HCT116 (cell line): ENCODE measurements at regions not wholly inside any gene's neighbourhood (a gene's known extent, or its start where the extent isn't known, plus 50 kb on each side); places are given as distances from the start of the nearest gene placed in this dataset.

Source experiments
- CEBPB ChIP-seq: IDR thresholded peaks from 2 replicates; pipeline ENCODE4 v1.6.1; 2012; ENCODE audit warnings: low read depth
- CTCF ChIP-seq, 3 experiments: fragments of 200-600 bp in 1 of 3; sonication (generic) in 1 of 3; IDR thresholded peaks in 2 of 3; conservative IDR thresholded peaks in 1 of 3; 2 replicates each; pipeline ENCODE4 v1.5.1; 2012 to 2017; ENCODE audit warnings: low read depth in 2 of 3, low read length in 2 of 3, antibody characterized with exemption in 1 of 3, borderline replicate concordance in 1 of 3, control low read depth in 1 of 3, mild to moderate bottlenecking in 1 of 3, mixed read lengths in 1 of 3, mixed run types in 1 of 3, moderate library complexity in 1 of 3; ENCODE audit not compliant: insufficient read depth in 1 of 3
- EZH2 ChIP-seq: fragments of 200-600 bp; sonication (generic); IDR thresholded peaks from 2 replicates; pipeline ENCODE4 v1.6.1; 2017; ENCODE audit warnings: antibody characterized with exemption, mixed run types
- EZH2phosphoT487 ChIP-seq: fragments of 200-600 bp; IDR thresholded peaks from 2 replicates; pipeline ENCODE4 v1.6.1; 2018; ENCODE audit warnings: antibody characterized with exemption, borderline replicate concordance
- JUND ChIP-seq: IDR thresholded peaks from 2 replicates; pipeline ENCODE4 v1.6.1; 2012
- POLR2A ChIP-seq: IDR thresholded peaks from 2 replicates; pipeline ENCODE4 v1.7.0; 2011; ENCODE audit warnings: borderline replicate concordance; ENCODE audit not compliant: insufficient read depth, insufficient read length; ENCODE audit errors: extremely low read depth
- POLR2AphosphoS5 ChIP-seq: IDR thresholded peaks from 2 replicates; pipeline ENCODE4 v1.6.1; 2011; ENCODE audit warnings: mild to moderate bottlenecking, low read depth, low read length, moderate library complexity
- RAD21 ChIP-seq: IDR thresholded peaks from 2 replicates; pipeline ENCODE4 v1.6.1; 2012; ENCODE audit warnings: low read depth, mild to moderate bottlenecking
- SIN3A ChIP-seq: IDR thresholded peaks from 2 replicates; pipeline ENCODE4 v1.6.1; 2012; ENCODE audit warnings: low read depth
- SRF ChIP-seq: IDR thresholded peaks from 2 replicates; pipeline ENCODE4 v1.6.1; 2012; ENCODE audit warnings: low read depth
- ZNF274 ChIP-seq: fragments of 200-500 bp; sonication (Bioruptor generic); IDR thresholded peaks from 2 replicates; pipeline ENCODE4 v1.6.1; 2014; ENCODE audit warnings: mild to moderate bottlenecking, low read depth, low read length, inconsistent platforms
- TF ChIP-seq, protein P1 (sequence below): IDR thresholded peaks from 2 replicates; pipeline ENCODE4 v1.6.1; 2012

DNA sequence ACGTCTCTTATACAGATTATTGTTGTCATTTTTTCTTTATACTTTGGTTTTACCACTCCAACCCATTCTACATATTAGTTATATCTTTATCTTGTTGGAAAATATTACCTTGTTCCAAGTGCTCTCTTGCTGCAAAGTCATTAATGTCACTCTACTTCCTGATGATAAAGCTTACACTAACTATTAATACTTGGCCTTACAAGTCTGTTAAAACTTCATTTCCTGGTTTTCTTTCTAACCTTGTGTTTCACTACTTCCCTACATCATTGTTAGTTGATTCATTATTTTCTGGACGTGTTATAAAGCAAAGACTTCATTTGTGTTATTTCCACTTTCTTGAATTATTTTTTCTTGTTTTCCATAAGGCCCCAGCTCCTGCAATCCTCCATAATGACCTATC, 382.6 kb upstream of the CDH20 start:
- TF ChIP-seq SIN3A (no peak), EZH2 (no peak), CTCF (IDR thresholded peaks at IDR 0.05 in 2 of 3, conservative IDR thresholded peaks at IDR 0.05 in 1 of 3; ENCODE audit: borderline replicate concordance in 1 of 3, insufficient read depth in 1 of 3, low read depth in 2 of 3, low read length in 2 of 3) (no peak), ZNF274 (no peak), SRF (no peak), POLR2A (no peak), EZH2phosphoT487 (no peak), POLR2AphosphoS5 (no peak), JUND (no peak), RAD21 (no peak), CEBPB (no peak)
- TF ChIP-seq, protein P1, sequence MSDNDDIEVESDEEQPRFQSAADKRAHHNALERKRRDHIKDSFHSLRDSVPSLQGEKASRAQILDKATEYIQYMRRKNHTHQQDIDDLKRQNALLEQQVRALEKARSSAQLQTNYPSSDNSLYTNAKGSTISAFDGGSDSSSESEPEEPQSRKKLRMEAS: no peak
